ENCODE measurements at regions not wholly inside any gene's neighbourhood (a gene's known extent, or its start where the extent isn't known, plus 50 kb on each side); places are given as distances from the start of the nearest gene placed in this dataset.

DNA sequence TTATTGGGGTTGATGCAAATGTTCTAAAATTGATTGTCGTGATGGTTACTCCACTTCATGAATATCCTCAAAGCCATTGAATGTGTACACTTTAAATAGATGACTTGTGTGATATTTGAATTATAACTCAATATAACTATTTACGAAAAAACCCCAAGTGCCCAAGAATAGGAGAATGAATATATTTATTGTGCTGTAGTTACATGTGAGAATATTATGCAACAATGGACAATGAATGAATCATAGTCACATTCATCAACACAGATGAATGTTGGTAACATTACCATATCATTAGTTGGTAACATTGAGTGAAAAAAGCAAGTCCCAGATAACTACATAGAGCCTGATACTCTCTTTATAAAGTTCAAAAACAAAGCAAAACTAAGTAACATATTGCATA lies 127.8 kb upstream of the UBL3 start:
- H3K27me3 ChIP-seq (ENCODE audit: control insufficient read depth, insufficient read depth, low read length): no peaks in the 10 kb centered on the region
- no peak overlapping the region for H3K4me2 ChIP-seq (ENCODE audit: extremely low read depth, insufficient read depth, low read length)
- no peak overlapping the region for H3K27ac ChIP-seq (ENCODE audit: insufficient read depth, low read length)
- DNase-seq (ENCODE audit: low read depth in 2 of 2): no peak
- TF ChIP-seq CTCF (conservative IDR thresholded peaks at IDR 0.05 in 1 of 2, IDR thresholded peaks at IDR 0.05 in 1 of 2; ENCODE audit: low read depth in 1 of 2, low read length in 2 of 2) (no peak), EZH2 (IDR thresholded peaks at IDR 0.05; ENCODE audit: low read length, missing control alignments) (no peak)
- H3K9ac ChIP-seq (ENCODE audit: insufficient read depth, low read length): no peak overlapping the region
- no peaks in the 10 kb centered on the region for H3K9me3 ChIP-seq (ENCODE audit: control insufficient read depth, insufficient read depth, low read depth, low read length)
- no peaks in the 10 kb centered on the region for H3K36me3 ChIP-seq (ENCODE audit: control insufficient read depth, insufficient read depth, low read length)
- no peaks in the 10 kb centered on the region for H4K20me1 ChIP-seq (ENCODE audit: control insufficient read depth, extremely low read depth, insufficient read depth, low read length)
- no peaks in the 10 kb centered on the region for H3K79me2 ChIP-seq (ENCODE audit: control insufficient read depth, insufficient read depth, low read length)
- H3K4me1 ChIP-seq (ENCODE audit: control insufficient read depth, extremely low read depth, insufficient read depth, low read length): no peaks in the 10 kb centered on the region
- H2AFZ ChIP-seq (ENCODE audit: low read length): no peak overlapping the region
- no peak overlapping the region for H3K4me3 ChIP-seq (replicated peaks in 1 of 4; ENCODE audit: control extremely low read depth in 1 of 4, insufficient read depth in 1 of 4, low read depth in 3 of 4, low read length in 4 of 4)

- peak in 1 of 2 donors; percentile 31 for DNase-seq (ENCODE audit: low read depth in 2 of 2)
- no peaks in the 10 kb centered on the region for H3K4me1 ChIP-seq (ENCODE audit: control insufficient read depth, extremely low read depth, insufficient read depth, low read length)
- H3K36me3 ChIP-seq (ENCODE audit: control insufficient read depth, insufficient read depth, low read length): no peaks in the 10 kb centered on the region
- H3K9ac ChIP-seq (ENCODE audit: insufficient read depth, low read length): no peak overlapping the region
- H4K20me1 ChIP-seq (ENCODE audit: control insufficient read depth, extremely low read depth, insufficient read depth, low read length): no peaks in the 10 kb centered on the region
- TF ChIP-seq EZH2 (IDR thresholded peaks at IDR 0.05; ENCODE audit: low read length, missing control alignments) (no peak), CTCF (conservative IDR thresholded peaks at IDR 0.05 in 1 of 2, IDR thresholded peaks at IDR 0.05 in 1 of 2; ENCODE audit: low read depth in 1 of 2, low read length in 2 of 2) (no peak)
- no peaks in the 10 kb centered on the region for H3K27me3 ChIP-seq (ENCODE audit: control insufficient read depth, insufficient read depth, low read length)
- H3K4me2 ChIP-seq (ENCODE audit: extremely low read depth, insufficient read depth, low read length): no peak overlapping the region
- no peak overlapping the region for H3K27ac ChIP-seq (ENCODE audit: insufficient read depth, low read length)
- H3K79me2 ChIP-seq (ENCODE audit: control insufficient read depth, insufficient read depth, low read length): no peaks in the 10 kb centered on the region
- no peak overlapping the region for H2AFZ ChIP-seq (ENCODE audit: low read length)
- no peaks in the 10 kb centered on the region for H3K9me3 ChIP-seq (ENCODE audit: control insufficient read depth, insufficient read depth, low read depth, low read length)
- H3K4me3 ChIP-seq (replicated peaks in 1 of 4; ENCODE audit: control extremely low read depth in 1 of 4, insufficient read depth in 1 of 4, low read depth in 3 of 4, low read length in 4 of 4): no peak overlapping the region
Measured at GRCh38 chr13:29977476-29978120, 127.2 kb upstream of the UBL3 start.

GRCh38 chr13:29976535-29976934 lies 126.1 kb upstream of the UBL3 start:
- DNase-seq (ENCODE audit: low read depth in 2 of 2): no peak
- H3K36me3 ChIP-seq (ENCODE audit: control insufficient read depth, insufficient read depth, low read length): no peaks in the 10 kb centered on the region
- H3K27me3 ChIP-seq (ENCODE audit: control insufficient read depth, insufficient read depth, low read length): no peaks in the 10 kb centered on the region
- H3K9ac ChIP-seq (ENCODE audit: insufficient read depth, low read length): no peak overlapping the region
- H3K79me2 ChIP-seq (ENCODE audit: control insufficient read depth, insufficient read depth, low read length): no peaks in the 10 kb centered on the region
- H3K9me3 ChIP-seq (ENCODE audit: control insufficient read depth, insufficient read depth, low read depth, low read length): no peaks in the 10 kb centered on the region
- H3K4me3 ChIP-seq (replicated peaks in 1 of 4; ENCODE audit: control extremely low read depth in 1 of 4, insufficient read depth in 1 of 4, low read depth in 3 of 4, low read length in 4 of 4): no peak overlapping the region
- no peaks in the 10 kb centered on the region for H3K4me1 ChIP-seq (ENCODE audit: control insufficient read depth, extremely low read depth, insufficient read depth, low read length)
- no peak overlapping the region for H2AFZ ChIP-seq (ENCODE audit: low read length)
- TF ChIP-seq EZH2 (IDR thresholded peaks at IDR 0.05; ENCODE audit: low read length, missing control alignments) (no peak), CTCF (conservative IDR thresholded peaks at IDR 0.05 in 1 of 2, IDR thresholded peaks at IDR 0.05 in 1 of 2; ENCODE audit: low read depth in 1 of 2, low read length in 2 of 2) (no peak)
- no peak overlapping the region for H3K4me2 ChIP-seq (ENCODE audit: extremely low read depth, insufficient read depth, low read length)
- H3K27ac ChIP-seq (ENCODE audit: insufficient read depth, low read length): no peak overlapping the region
- no peaks in the 10 kb centered on the region for H4K20me1 ChIP-seq (ENCODE audit: control insufficient read depth, extremely low read depth, insufficient read depth, low read length)

Measured in fibroblast of lung (primary cell).